B cell (primary cell): ENCODE measurements at regions not wholly inside any gene's neighbourhood (a gene's known extent, or its start where the extent isn't known, plus 50 kb on each side); places are given as distances from the start of the nearest gene placed in this dataset.

Source experiments
- CTCF ChIP-seq: fragments of 200-600 bp; IDR thresholded peaks from one replicate; pipeline ENCODE4 v1.8.0; 2022; ENCODE audit warnings: antibody characterized with exemption, mild to moderate bottlenecking
- EZH2 ChIP-seq: IDR thresholded peaks from 2 replicates; pipeline ENCODE4 v1.6.1; 2012; ENCODE audit warnings: borderline replicate concordance, low read depth, mild to moderate bottlenecking, moderate library complexity, low read length; ENCODE audit not compliant: insufficient read depth, poor library complexity, severe bottlenecking

GRCh38 chr5:117245130-117245529 lies 670.5 kb upstream of the SEMA6A start:
- TF ChIP-seq EZH2 = no peak
- no peak for TF ChIP-seq CTCF
